Neuron (in vitro differentiated cells): ENCODE measurements at regions not wholly inside any gene's neighbourhood (a gene's known extent, or its start where the extent isn't known, plus 50 kb on each side); places are given as distances from the start of the nearest gene placed in this dataset.

ENCODE experiments used
- H2AFZ ChIP-seq: one replicate; pipeline ENCODE4 v1.6.1; 2013; ENCODE audit warnings: low read depth, mild to moderate bottlenecking, inconsistent platforms, low read length, moderate library complexity
- H3K27me3 ChIP-seq: one replicate; pipeline ENCODE4 v1.6.1; 2013; ENCODE audit warnings: low read length; ENCODE audit not compliant: insufficient read depth
- H3K36me3 ChIP-seq: one replicate; pipeline ENCODE4 v1.6.1; 2013; ENCODE audit warnings: low read length; ENCODE audit not compliant: insufficient read depth
- H3K4me1 ChIP-seq: one replicate; pipeline ENCODE4 v1.6.1; 2013; ENCODE audit warnings: low read length; ENCODE audit not compliant: insufficient read depth
- H3K4me3 ChIP-seq: 2 replicates; pipeline ENCODE4 v1.5.1; 2013; ENCODE audit warnings: mild to moderate bottlenecking, low read length, moderate library complexity
- H3K9me3 ChIP-seq: one replicate; pipeline ENCODE4 v1.6.1; 2013; ENCODE audit warnings: low read length

GRCh38 chr2:226077841-226078240 is 678.3 kb downstream of the NYAP2 start:
- H3K4me3 ChIP-seq = no peak overlapping the region
- no peaks in the 10 kb centered on the region for H3K27me3 ChIP-seq
- peaks cover 3% of the 10 kb centered on the region for H3K4me1 ChIP-seq
- H3K9me3 ChIP-seq = no peaks in the 10 kb centered on the region
- no peaks in the 10 kb centered on the region for H3K36me3 ChIP-seq
- no peak overlapping the region for H2AFZ ChIP-seq

GRCh38 chr2:226077031-226077430 is 677.5 kb downstream of the NYAP2 start:
- Histone ChIP-seq H2AFZ (no peak overlapping the region), H3K4me3 (no peak overlapping the region), H3K36me3 (no peaks in the 10 kb centered on the region), H3K9me3 (no peaks in the 10 kb centered on the region), H3K27me3 (no peaks in the 10 kb centered on the region), H3K4me1 (peaks cover 3% of the 10 kb centered on the region)

GRCh38 chr2:226076529-226076928 is 677.0 kb downstream of the NYAP2 start:
- Histone ChIP-seq H3K4me3 (no peak overlapping the region), H3K27me3 (no peaks in the 10 kb centered on the region), H3K9me3 (no peaks in the 10 kb centered on the region), H3K4me1 (peaks cover 3% of the 10 kb centered on the region), H2AFZ (no peak overlapping the region), H3K36me3 (no peaks in the 10 kb centered on the region)

- H3K4me3 ChIP-seq = no peak overlapping the region
- H3K4me1 ChIP-seq = no peaks in the 10 kb centered on the region
- no peak overlapping the region for H2AFZ ChIP-seq
- no peaks in the 10 kb centered on the region for H3K27me3 ChIP-seq
- no peaks in the 10 kb centered on the region for H3K9me3 ChIP-seq
- H3K36me3 ChIP-seq = no peaks in the 10 kb centered on the region
These were observed 674.9 kb downstream of the NYAP2 start for GRCh38 chr2:226074391-226074790.

- Histone ChIP-seq H3K36me3 (no peaks in the 10 kb centered on the region), H3K4me1 (no peaks in the 10 kb centered on the region), H3K27me3 (no peaks in the 10 kb centered on the region), H2AFZ (no peak overlapping the region), H3K4me3 (no peak overlapping the region), H3K9me3 (no peaks in the 10 kb centered on the region)
These were observed 674.1 kb downstream of the NYAP2 start for GRCh38 chr2:226073496-226074160.

GRCh38 chr2:226066873-226067272 is 667.4 kb downstream of the NYAP2 start:
- no peaks in the 10 kb centered on the region for H3K36me3 ChIP-seq
- no peak overlapping the region for H3K4me3 ChIP-seq
- no peak overlapping the region for H2AFZ ChIP-seq
- H3K9me3 ChIP-seq = no peaks in the 10 kb centered on the region
- H3K27me3 ChIP-seq = no peaks in the 10 kb centered on the region
- peaks cover 3% of the 10 kb centered on the region for H3K4me1 ChIP-seq

GRCh38 chr2:226066391-226066790 is 666.9 kb downstream of the NYAP2 start:
- H3K4me3 ChIP-seq = no peak overlapping the region

GRCh38 chr2:226064932-226065570 is 665.5 kb downstream of the NYAP2 start:
- Histone ChIP-seq H3K27me3 (no peaks in the 10 kb centered on the region), H3K4me1 (peaks cover 3% of the 10 kb centered on the region), H3K4me3 (no peak overlapping the region), H3K36me3 (no peaks in the 10 kb centered on the region), H2AFZ (no peak overlapping the region), H3K9me3 (no peaks in the 10 kb centered on the region)

More at GRCh38 chr2:226066391-226066790, 666.9 kb downstream of the NYAP2 start:
- no peaks in the 10 kb centered on the region for H3K9me3 ChIP-seq
- no peaks in the 10 kb centered on the region for H3K27me3 ChIP-seq
- peaks cover 3% of the 10 kb centered on the region for H3K4me1 ChIP-seq
- no peak overlapping the region for H2AFZ ChIP-seq
- no peaks in the 10 kb centered on the region for H3K36me3 ChIP-seq

GRCh38 chr2:226063704-226064440 is 664.4 kb downstream of the NYAP2 start:
- no peak overlapping the region for H2AFZ ChIP-seq
- H3K9me3 ChIP-seq = no peaks in the 10 kb centered on the region
- no peaks in the 10 kb centered on the region for H3K36me3 ChIP-seq
- H3K4me1 ChIP-seq = peaks cover 3% of the 10 kb centered on the region
- no peaks in the 10 kb centered on the region for H3K27me3 ChIP-seq
- no peak overlapping the region for H3K4me3 ChIP-seq

- Histone ChIP-seq H3K4me1 (no peaks in the 10 kb centered on the region), H3K4me3 (no peak overlapping the region), H3K27me3 (no peaks in the 10 kb centered on the region), H2AFZ (no peak overlapping the region), H3K36me3 (no peaks in the 10 kb centered on the region), H3K9me3 (no peaks in the 10 kb centered on the region)
These were observed 660.6 kb downstream of the NYAP2 start for GRCh38 chr2:226059961-226060627.

- no peak overlapping the region for H3K4me3 ChIP-seq
- no peak overlapping the region for H2AFZ ChIP-seq
- H3K9me3 ChIP-seq = no peaks in the 10 kb centered on the region
- H3K4me1 ChIP-seq = no peaks in the 10 kb centered on the region
- H3K36me3 ChIP-seq = no peaks in the 10 kb centered on the region
- no peaks in the 10 kb centered on the region for H3K27me3 ChIP-seq
These were observed 658.4 kb downstream of the NYAP2 start for GRCh38 chr2:226057914-226058313.

GRCh38 chr2:226057365-226057764 is 657.9 kb downstream of the NYAP2 start:
- H3K9me3 ChIP-seq = no peaks in the 10 kb centered on the region
- no peaks in the 10 kb centered on the region for H3K36me3 ChIP-seq
- H2AFZ ChIP-seq = no peak overlapping the region
- no peaks in the 10 kb centered on the region for H3K27me3 ChIP-seq
- no peaks in the 10 kb centered on the region for H3K4me1 ChIP-seq
- no peak overlapping the region for H3K4me3 ChIP-seq
